ENCODE measurements at regions not wholly inside any gene's neighbourhood (a gene's known extent, or its start where the extent isn't known, plus 50 kb on each side); places are given as distances from the start of the nearest gene placed in this dataset.

DNA sequence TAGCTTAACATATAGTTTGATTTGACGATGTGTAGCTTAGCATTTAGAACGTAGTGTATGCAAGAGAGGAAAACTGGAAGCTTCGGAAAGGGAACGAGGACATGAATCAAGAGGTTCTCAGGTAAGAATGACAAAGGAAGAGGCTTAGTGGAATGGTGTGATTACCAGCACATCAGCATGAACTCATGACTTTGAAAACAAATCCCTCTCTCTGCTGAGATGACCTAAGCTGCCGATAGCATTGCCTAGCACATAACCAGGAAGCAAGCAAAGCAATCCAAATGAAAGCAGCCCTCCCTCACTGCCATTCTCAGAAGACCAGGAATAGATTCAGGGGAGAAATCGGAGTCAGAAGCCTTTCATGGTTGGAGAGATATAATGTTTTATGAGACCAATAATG is 51.3 kb upstream of the CCL1 start:
- no peak for DNase-seq

DNA sequence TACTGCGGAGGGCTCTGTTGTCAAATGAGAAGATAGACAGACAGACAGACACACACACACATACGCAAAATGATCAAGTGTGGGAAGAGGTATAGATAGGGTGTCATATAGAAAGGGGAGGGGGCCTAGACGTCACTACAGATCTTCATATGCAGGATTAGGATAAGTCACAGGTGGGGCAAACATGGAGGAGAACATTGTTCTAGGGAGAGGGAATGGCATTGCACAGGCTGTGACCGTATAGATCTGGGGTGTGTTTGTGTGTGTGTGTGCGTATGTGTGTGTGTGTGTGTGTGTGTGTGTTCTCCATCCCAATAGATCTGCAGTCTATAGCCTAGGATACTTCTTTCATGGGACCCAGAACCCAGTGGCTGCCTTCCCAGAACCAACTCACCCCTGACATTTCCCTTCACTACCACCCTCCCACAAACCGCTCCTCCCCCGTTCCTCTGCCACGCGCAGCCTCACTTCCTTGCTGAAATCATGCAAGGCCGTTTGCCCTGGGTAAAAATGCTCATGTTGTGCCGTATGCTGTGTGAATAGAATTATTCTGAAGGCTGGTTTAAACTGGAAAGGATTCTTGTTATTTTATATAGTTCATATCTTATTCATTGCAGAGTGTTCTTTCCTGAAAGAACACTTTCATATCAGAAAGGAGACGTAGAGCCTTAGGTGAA is 50.5 kb upstream of the CCL1 start:
- DNase-seq, result no peak

DNA sequence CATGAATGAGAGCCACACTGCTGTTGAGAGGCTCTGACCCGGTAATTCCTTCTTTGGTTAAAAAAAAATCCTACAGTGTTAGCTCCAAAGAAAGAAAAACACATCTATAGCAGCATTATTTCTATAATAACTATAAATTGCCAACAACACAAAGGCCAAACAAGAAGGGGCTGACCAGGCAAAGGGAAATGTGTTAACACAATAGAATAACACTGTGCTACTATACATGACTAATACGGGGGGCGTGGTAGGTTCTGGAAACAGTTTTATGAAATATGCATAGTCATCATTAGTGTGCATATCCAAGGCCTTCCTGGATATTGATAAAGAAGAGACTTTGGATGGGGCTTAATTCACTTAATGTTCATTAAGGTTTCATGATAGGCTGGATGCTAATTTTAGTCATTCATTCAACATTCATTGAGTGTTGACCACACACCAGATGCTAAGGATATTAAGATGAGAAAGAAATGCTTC is 50.0 kb upstream of the CCL1 start:
- no peak for DNase-seq

All from right kidney (tissue), 1 donor.